Stimulated activated CD8-positive, alpha-beta memory T cell treated with anti-CD3 and anti-CD28 coated beads, Interleukin-4, amount 100 ng/mL, for 4 hours (primary cell): ENCODE measurements at regions not wholly inside any gene's neighbourhood (a gene's known extent, or its start where the extent isn't known, plus 50 kb on each side); places are given as distances from the start of the nearest gene placed in this dataset.

Experiments used
- DNase-seq, 2 donors: peaks; one replicate each; pipeline ENCODE4 v3.0.0-alpha.2; 2020; ENCODE audit warnings: low read depth in 2 of 2, low spot score in 1 of 2

- DNase-seq, result no peak
Measured at GRCh38 chr3:106582151-106582550, 713.3 kb upstream of the CBLB start.

GRCh38 chr3:106587551-106587950 lies 718.7 kb upstream of the CBLB start:
- no peak for DNase-seq

- DNase-seq, result no peak
Measured at GRCh38 chr3:106588739-106589138, 719.9 kb upstream of the CBLB start.

- no peak for DNase-seq
Measured at GRCh38 chr3:106589311-106589942, 720.6 kb upstream of the CBLB start.

GRCh38 chr3:106590216-106590615 lies 721.4 kb upstream of the CBLB start:
- no peak for DNase-seq

- DNase-seq, result no peak
Measured at GRCh38 chr3:106593381-106593780, 724.6 kb upstream of the CBLB start.

GRCh38 chr3:106609666-106610301 lies 741.0 kb upstream of the CBLB start:
- peak; percentile 14 to 33 for DNase-seq

- no peak for DNase-seq
Measured at GRCh38 chr3:106610362-106610959, 741.6 kb upstream of the CBLB start.

GRCh38 chr3:106611116-106611515 lies 742.3 kb upstream of the CBLB start:
- no peak for DNase-seq

GRCh38 chr3:106611841-106612240 lies 743.0 kb upstream of the CBLB start:
- DNase-seq, result no peak

- no peak for DNase-seq
Measured at GRCh38 chr3:106616556-106616955, 747.7 kb upstream of the CBLB start.

- no peak for DNase-seq
Measured at GRCh38 chr3:106617276-106617675, 748.5 kb upstream of the CBLB start.

- no peak for DNase-seq
Measured at GRCh38 chr3:106620646-106621045, 751.8 kb upstream of the CBLB start.

GRCh38 chr3:106624154-106624553 lies 753.1 kb upstream of the CCDC54 start:
- no peak for DNase-seq

- no peak for DNase-seq
Measured at GRCh38 chr3:106628407-106628806, 748.8 kb upstream of the CCDC54 start.

GRCh38 chr3:106629215-106629832 lies 747.9 kb upstream of the CCDC54 start:
- DNase-seq, result no peak

GRCh38 chr3:106631373-106632108 lies 745.7 kb upstream of the CCDC54 start:
- no peak for DNase-seq

- no peak for DNase-seq
Measured at GRCh38 chr3:106635271-106635670, 742.0 kb upstream of the CCDC54 start.

- no peak for DNase-seq
Measured at GRCh38 chr3:106635826-106636225, 741.4 kb upstream of the CCDC54 start.

- no peak for DNase-seq
Measured at GRCh38 chr3:106640353-106640752, 736.9 kb upstream of the CCDC54 start.

GRCh38 chr3:106642161-106642560 lies 735.1 kb upstream of the CCDC54 start:
- no peak for DNase-seq
